Renal cortical epithelial cell (primary cell): ENCODE measurements at regions not wholly inside any gene's neighbourhood (a gene's known extent, or its start where the extent isn't known, plus 50 kb on each side); places are given as distances from the start of the nearest gene placed in this dataset.

Source experiments
- DNase-seq: peaks from one replicate; pipeline ENCODE4 v3.0.0-alpha.2; 2011; ENCODE audit warnings: low read depth

- no peak for DNase-seq
Observed at GRCh38 chr2:136062066-136062837, 55.7 kb downstream of the CXCR4 start.

- DNase-seq: peak; percentile 66
Observed at GRCh38 chr2:136060416-136060815, 57.5 kb downstream of the CXCR4 start.

- peak; percentile 89 for DNase-seq
Observed at GRCh38 chr2:136059036-136059472, 58.9 kb downstream of the CXCR4 start.

- no peak for DNase-seq
Observed at GRCh38 chr2:136058262-136058661, 59.7 kb downstream of the CXCR4 start.

- DNase-seq: no peak
Observed at GRCh38 chr2:136057802-136058140, 60.2 kb downstream of the CXCR4 start.

GRCh38 chr2:136057023-136057801 is 60.7 kb downstream of the CXCR4 start:
- no peak for DNase-seq

GRCh38 chr2:136055929-136056688 is 61.8 kb downstream of the CXCR4 start:
- no peak for DNase-seq

- DNase-seq: no peak
Observed at GRCh38 chr2:136054856-136055255, 63.1 kb downstream of the CXCR4 start.

- no peak for DNase-seq
Observed at GRCh38 chr2:136052369-136053362, 65.3 kb downstream of the CXCR4 start.

- DNase-seq: no peak
Observed at GRCh38 chr2:136051725-136052048, 66.3 kb upstream of the DARS1 start.

- DNase-seq: no peak
Observed at GRCh38 chr2:136051001-136051724, 65.7 kb upstream of the DARS1 start.

GRCh38 chr2:136049991-136050920 is 64.8 kb upstream of the DARS1 start:
- no peak for DNase-seq

GRCh38 chr2:136049011-136049742 is 63.8 kb upstream of the DARS1 start:
- DNase-seq: no peak

- DNase-seq: no peak
Observed at GRCh38 chr2:136045835-136046570, 60.6 kb upstream of the DARS1 start.

GRCh38 chr2:136045344-136045743 is 59.9 kb upstream of the DARS1 start:
- no peak for DNase-seq
